Fibroblast of lung (primary cell): ENCODE measurements at regions not wholly inside any gene's neighbourhood (a gene's known extent, or its start where the extent isn't known, plus 50 kb on each side); places are given as distances from the start of the nearest gene placed in this dataset.

Source experiments
- EZH2 ChIP-seq: IDR thresholded peaks from 2 replicates; pipeline ENCODE4 v1.5.1; 2012; ENCODE audit warnings: low read length, control low read depth, mild to moderate bottlenecking; ENCODE audit errors: missing control alignments
- TF ChIP-seq, protein P1 (sequence below), 2 donors: IDR thresholded peaks in 1 of 2; conservative IDR thresholded peaks in 1 of 2; 1 replicate in 1 of 2; 2 replicates in 1 of 2; pipeline ENCODE4 v1.5.1; 2011 to 2012; ENCODE audit warnings: low read length in 2 of 2, control low read depth in 1 of 2, inconsistent platforms in 1 of 2, low read depth in 1 of 2, mild to moderate bottlenecking in 1 of 2

GRCh38 chr12:67813456-67813904 lies 164.9 kb downstream of the DYRK2 start:
- TF ChIP-seq, protein P1, sequence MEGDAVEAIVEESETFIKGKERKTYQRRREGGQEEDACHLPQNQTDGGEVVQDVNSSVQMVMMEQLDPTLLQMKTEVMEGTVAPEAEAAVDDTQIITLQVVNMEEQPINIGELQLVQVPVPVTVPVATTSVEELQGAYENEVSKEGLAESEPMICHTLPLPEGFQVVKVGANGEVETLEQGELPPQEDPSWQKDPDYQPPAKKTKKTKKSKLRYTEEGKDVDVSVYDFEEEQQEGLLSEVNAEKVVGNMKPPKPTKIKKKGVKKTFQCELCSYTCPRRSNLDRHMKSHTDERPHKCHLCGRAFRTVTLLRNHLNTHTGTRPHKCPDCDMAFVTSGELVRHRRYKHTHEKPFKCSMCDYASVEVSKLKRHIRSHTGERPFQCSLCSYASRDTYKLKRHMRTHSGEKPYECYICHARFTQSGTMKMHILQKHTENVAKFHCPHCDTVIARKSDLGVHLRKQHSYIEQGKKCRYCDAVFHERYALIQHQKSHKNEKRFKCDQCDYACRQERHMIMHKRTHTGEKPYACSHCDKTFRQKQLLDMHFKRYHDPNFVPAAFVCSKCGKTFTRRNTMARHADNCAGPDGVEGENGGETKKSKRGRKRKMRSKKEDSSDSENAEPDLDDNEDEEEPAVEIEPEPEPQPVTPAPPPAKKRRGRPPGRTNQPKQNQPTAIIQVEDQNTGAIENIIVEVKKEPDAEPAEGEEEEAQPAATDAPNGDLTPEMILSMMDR (conservative IDR thresholded peaks at IDR 0.05 in 1 of 2, IDR thresholded peaks at IDR 0.05 in 1 of 2; ENCODE audit: low read depth in 1 of 2, low read length in 2 of 2), result no peak
- no peak for TF ChIP-seq EZH2
